HepG2 (cell line): ENCODE measurements at regions not wholly inside any gene's neighbourhood (a gene's known extent, or its start where the extent isn't known, plus 50 kb on each side); places are given as distances from the start of the nearest gene placed in this dataset.

ENCODE experiments used
- ATAC-seq: fragments of 200-7000 bp; cut with Tn5 transposase; 3 replicates; pipeline ENCODE4 v1.9.1; 2020; ENCODE audit warnings: mild to moderate bottlenecking, moderate library complexity
- BruUV-seq: library from RNA; stranded (reverse); fragments of 400-500 nt; replicated peaks from 2 replicates; lab custom pipeline; 2021; lab: Mats Ljungman, UMichigan
- CTCF ChIA-PET: fragments of 300-600 bp; formaldehyde crosslinking; extraction: SDS; loops from one replicate; lab custom pipeline; 2021; ENCODE audit warnings: low total read pairs, inconsistent platforms, low intra/inter-chr PET ratio; lab: Yijun Ruan, JAX
- POLR2A ChIA-PET: fragments of 350-600 bp; sonication (Branson Sonifier 250); formaldehyde crosslinking; loops from one replicate; lab custom pipeline; 2020; ENCODE audit warnings: antibody characterized with exemption, inconsistent platforms; lab: Yijun Ruan, JAX
- DNase-seq: peaks from one replicate; pipeline ENCODE4 v3.0.0-alpha.2; 2015; ENCODE audit warnings: low spot score
- FAIRE-seq: peaks from 3 replicates; lab custom pipeline; 2011; peaks lifted over from hg19 to GRCh38; lab: Jason Lieb, UNC
- H2AFZ ChIP-seq: one replicate; pipeline ENCODE4 v1.6.1; 2011; ENCODE audit warnings: low read length, inconsistent platforms
- H3K27ac ChIP-seq: fragments of 300-600 bp; 3 replicates; pipeline ENCODE4 v1.8.0; 2011; ENCODE audit warnings: mixed run types, mild to moderate bottlenecking, mixed read lengths, low read length, inconsistent platforms; ENCODE audit not compliant: insufficient read depth; ENCODE audit errors: extremely low read length
- H3K27me3 ChIP-seq, 2 experiments: fragments of 200-600 bp in 1 of 2; 2 replicates in 1 of 2; 3 replicates in 1 of 2; pipeline versions ENCODE4 v1.6.0 to v1.8.0; 2011; ENCODE audit warnings: low read length in 2 of 2, mild to moderate bottlenecking in 2 of 2, moderate library complexity in 2 of 2, inconsistent platforms in 1 of 2; ENCODE audit not compliant: insufficient read depth in 2 of 2, control insufficient read depth in 1 of 2
- H3K36me3 ChIP-seq, 2 experiments: fragments of 200-600 bp in 1 of 2; replicated peaks in 1 of 2; 2 replicates in 1 of 2; 3 replicates in 1 of 2; pipeline versions ENCODE4 v1.5.1 to v1.8.0; 2011; ENCODE audit warnings: low read length in 2 of 2, inconsistent platforms in 1 of 2; ENCODE audit not compliant: insufficient read depth in 2 of 2, control insufficient read depth in 1 of 2
- H3K4me1 ChIP-seq: 2 replicates; pipeline ENCODE4 v1.5.1; 2012; ENCODE audit warnings: low read length, inconsistent platforms; ENCODE audit not compliant: insufficient read depth
- H3K4me2 ChIP-seq: 2 replicates; pipeline ENCODE4 v1.6.0; 2011; ENCODE audit warnings: low read depth, low read length, inconsistent platforms
- H3K4me3 ChIP-seq, 3 experiments: fragments of 200-600 bp in 1 of 3; sonication (generic), shearing (Covaris generic) in 1 of 3; replicated peaks in 1 of 3; 2 replicates each; pipeline ENCODE4 v1.5.1; 2011 to 2016; ENCODE audit warnings: low read length in 3 of 3, inconsistent platforms in 2 of 3, low read depth in 2 of 3, mild to moderate bottlenecking in 2 of 3, control low read depth in 1 of 3, mixed read lengths in 1 of 3; ENCODE audit not compliant: insufficient read depth in 1 of 3
- H3K79me2 ChIP-seq: one replicate; pipeline ENCODE4 v1.6.1; 2011; ENCODE audit warnings: low read length, inconsistent platforms; ENCODE audit not compliant: insufficient read depth
- H3K9ac ChIP-seq: 2 replicates; pipeline ENCODE4 v1.6.0; 2011; ENCODE audit warnings: mild to moderate bottlenecking, low read depth, low read length, inconsistent platforms; ENCODE audit not compliant: insufficient read depth
- H3K9me3 ChIP-seq: 2 replicates; pipeline ENCODE4 v1.5.1; 2012; ENCODE audit warnings: mild to moderate bottlenecking, low read length
- H4K20me1 ChIP-seq: 2 replicates; pipeline ENCODE4 v1.6.0; 2011; ENCODE audit warnings: inconsistent platforms, mild to moderate bottlenecking, low read length, moderate library complexity; ENCODE audit not compliant: insufficient read depth
- GLMP ChIP-seq: sonication (generic); formaldehyde crosslinking; IDR thresholded peaks from 2 replicates; pipeline ENCODE4 v1.9.0; 2021; ENCODE audit warnings: missing genetic modification reagents, mild to moderate bottlenecking, borderline replicate concordance
- JUNB ChIP-seq: sonication (generic); formaldehyde crosslinking; IDR thresholded peaks from 2 replicates; pipeline ENCODE4 v1.8.0; 2022; ENCODE audit warnings: missing genetic modification reagents, mild to moderate bottlenecking, borderline replicate concordance
- MEIS2 ChIP-seq: sonication (generic); formaldehyde crosslinking; IDR thresholded peaks from 2 replicates; pipeline ENCODE4 v1.9.0; 2021; ENCODE audit warnings: mild to moderate bottlenecking, missing genetic modification reagents
- MIER3 ChIP-seq: IDR thresholded peaks from 2 replicates; pipeline ENCODE4 v1.6.1; 2016; ENCODE audit warnings: missing compliant biosample characterization, borderline replicate concordance
- NCOA1 ChIP-seq: sonication (generic); formaldehyde crosslinking; IDR thresholded peaks from 2 replicates; pipeline ENCODE4 v1.9.0; 2021; ENCODE audit warnings: missing genetic modification reagents
- PAF1 ChIP-seq: IDR thresholded peaks from 2 replicates; pipeline ENCODE4 v1.6.1; 2016; ENCODE audit warnings: missing genetic modification reagents, missing compliant biosample characterization
- RARG ChIP-seq: sonication (generic); formaldehyde crosslinking; IDR thresholded peaks from 2 replicates; pipeline ENCODE4 v1.4.0; 2020; ENCODE audit warnings: low read depth, mild to moderate bottlenecking, missing genetic modification reagents
- SYNCRIP ChIP-seq: fragments of 200-400 bp; formaldehyde crosslinking; IDR thresholded peaks from 2 replicates; pipeline ENCODE4 v1.6.1; 2018; ENCODE audit warnings: mild to moderate bottlenecking, low read depth, low read length; ENCODE audit not compliant: insufficient read depth
- USF2 ChIP-seq, 2 experiments: sonication (generic) in 1 of 2; formaldehyde crosslinking in 1 of 2; IDR thresholded peaks; 2 replicates each; pipeline versions ENCODE4 v1.5.1 to v1.6.1; 2011 to 2020; ENCODE audit warnings: borderline replicate concordance in 1 of 2, low read depth in 1 of 2, low read length in 1 of 2, mild to moderate bottlenecking in 1 of 2, missing genetic modification reagents in 1 of 2, moderate library complexity in 1 of 2
- ZBTB10 ChIP-seq: sonication (generic); formaldehyde crosslinking; IDR thresholded peaks from 2 replicates; pipeline ENCODE4 v1.4.0; 2020; ENCODE audit warnings: missing genetic modification reagents, borderline replicate concordance
- ZBTB38 ChIP-seq: sonication (generic); formaldehyde crosslinking; IDR thresholded peaks from 2 replicates; pipeline ENCODE4 v1.5.1; 2020; ENCODE audit warnings: mild to moderate bottlenecking, missing genetic modification reagents
- ZNF280B ChIP-seq: sonication (generic); formaldehyde crosslinking; IDR thresholded peaks from 2 replicates; pipeline ENCODE4 v1.5.0; 2020; ENCODE audit warnings: missing genetic modification reagents, mild to moderate bottlenecking, borderline replicate concordance
- ZNF383 ChIP-seq: sonication (generic); formaldehyde crosslinking; IDR thresholded peaks from 2 replicates; pipeline ENCODE4 v1.4.0; 2020; ENCODE audit warnings: missing genetic modification reagents, mild to moderate bottlenecking, borderline replicate concordance
- ZNF75D ChIP-seq: sonication (generic); formaldehyde crosslinking; IDR thresholded peaks from 2 replicates; pipeline ENCODE4 v1.8.1; 2023; ENCODE audit warnings: missing genetic modification reagents, mild to moderate bottlenecking, borderline replicate concordance
- WGBS: methylation state at CpG from one replicate; pipeline ENCODE4 v1.1.6; 2017; ENCODE audit warnings: low lambda C conversion rate; 5-methylcytosine and 5-hydroxymethylcytosine counted together
- in situ Hi-C: cut with HindIII; loops from 2 replicates; pipeline ENCODE4 v1.10.0; 2017; ENCODE audit warnings: low pct_unique_long_range_greater_than_20kb; ENCODE audit not compliant: extremely low pct_ligation_motif_present
- intact Hi-C: fragments of 100-400 bp; cut with micrococcal nuclease; formaldehyde crosslinking; loops from one replicate; pipeline ENCODE4 v1.10.0; 2022; ENCODE audit not compliant: unreplicated experiment

- TF ChIP-seq ZBTB10 (CRISPR knock-in tag): no peak
- TF ChIP-seq, all 625 proteins: peak for 0
Observed at GRCh38 chr10:9656996-9657395, 1360.7 kb upstream of the CELF2 start (continued).

- H3K4me1 ChIP-seq: no peaks in the 10 kb centered on the region
- in situ Hi-C loops: no loop called here
- H2AFZ ChIP-seq: no peak overlapping the region
- H3K9ac ChIP-seq: no peak overlapping the region
- H3K79me2 ChIP-seq: no peaks in the 10 kb centered on the region
- BruUV-seq: no TSS peak
- ATAC-seq (no peak), FAIRE-seq (no peak), DNase-seq (no peak)
- no peak overlapping the region for H3K4me2 ChIP-seq
- H3K36me3 ChIP-seq: no peaks in the 10 kb centered on the region
- peaks cover 90% of the 10 kb centered on the region for H3K9me3 ChIP-seq
- no peaks in the 10 kb centered on the region; a peak in 1 of 5 replicates for H3K27me3 ChIP-seq
- WGBS: 5% methylated on average over 2 of the region's 2 CpGs
- intact Hi-C loops: no loop called here
- CTCF ChIA-PET: no interaction called here
- POLR2A ChIA-PET: no interaction called here
- no peaks in the 10 kb centered on the region for H4K20me1 ChIP-seq
- no peak overlapping the region for H3K27ac ChIP-seq
- H3K4me3 ChIP-seq: no peak overlapping the region
- TF ChIP-seq MIER3 (CRISPR knock-in tag) (no peak), USF2 (IDR thresholded peaks at IDR 0.05; ENCODE audit: low read depth, low read length) (no peak), USF2 (CRISPR knock-in tag; IDR thresholded peaks at IDR 0.05; ENCODE audit: borderline replicate concordance) (no peak), RARG (CRISPR knock-in tag) (no peak), JUNB (no peak), NCOA1 (no peak), ZNF280B (CRISPR knock-in tag) (no peak), ZNF383 (CRISPR knock-in tag) (no peak), ZNF75D (no peak), MEIS2 (CRISPR knock-in tag) (no peak), GLMP (CRISPR knock-in tag) (no peak), ZBTB38 (no peak), PAF1 (no peak), SYNCRIP (no peak)
Observed at GRCh38 chr10:9657530-9657929, 1360.1 kb upstream of the CELF2 start.
